Activated CD4-positive, alpha-beta T cell treated with anti-CD3 and anti-CD28 coated beads, Interleukin-2, amount 50 U/mL, for 48 hours (primary cell): ENCODE measurements at regions not wholly inside any gene's neighbourhood (a gene's known extent, or its start where the extent isn't known, plus 50 kb on each side); places are given as distances from the start of the nearest gene placed in this dataset.
"Not testable (repeated sequence)": the region's sequence is repeated elsewhere in the genome, so short reads cannot be mapped to it uniquely, and the experiment has no call there.

Experiments
- DNase-seq, 2 experiments: peaks; one replicate each; pipeline ENCODE4 v3.0.0-alpha.2; 2020

DNA sequence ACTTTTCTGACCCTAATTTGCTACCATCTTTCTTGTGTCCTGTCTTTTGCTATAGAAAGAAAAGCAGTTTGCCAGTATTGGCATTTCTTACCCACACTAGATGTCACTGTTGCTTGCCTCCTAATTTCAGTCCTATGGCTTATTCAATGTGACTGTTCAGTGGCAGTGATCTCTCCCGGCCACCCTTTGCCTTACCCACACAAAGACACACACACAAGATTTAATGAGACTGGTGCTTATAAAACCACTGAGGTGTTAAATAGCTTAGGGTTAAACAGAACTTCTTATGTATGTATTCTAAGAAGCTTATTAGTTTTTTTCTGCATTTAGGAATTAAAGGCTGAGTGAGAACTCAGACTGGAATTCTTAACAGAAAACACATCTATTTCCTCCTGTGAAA, 233.6 kb upstream of the ASCC3 start:
- DNase-seq = no peak

DNA sequence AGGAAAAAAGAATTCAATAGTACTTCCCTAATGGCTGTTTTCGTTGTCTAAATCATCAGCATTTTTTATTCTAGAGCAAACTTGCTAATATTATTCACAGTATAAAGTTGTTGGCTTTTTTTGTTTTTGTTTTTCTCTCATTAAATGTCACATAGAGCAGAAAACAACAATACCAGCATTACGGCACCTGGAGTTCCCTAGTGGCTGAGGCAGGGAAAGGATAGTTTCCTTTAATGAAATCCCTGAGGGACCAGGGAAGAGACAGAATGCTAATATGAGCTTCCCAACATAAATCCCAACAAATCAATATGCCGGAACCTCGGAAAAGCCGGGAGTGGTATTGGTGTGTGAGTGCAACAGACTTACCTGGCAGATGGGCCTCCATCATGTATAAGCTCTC, 235.2 kb upstream of the ASCC3 start:
- no peak for DNase-seq

DNA sequence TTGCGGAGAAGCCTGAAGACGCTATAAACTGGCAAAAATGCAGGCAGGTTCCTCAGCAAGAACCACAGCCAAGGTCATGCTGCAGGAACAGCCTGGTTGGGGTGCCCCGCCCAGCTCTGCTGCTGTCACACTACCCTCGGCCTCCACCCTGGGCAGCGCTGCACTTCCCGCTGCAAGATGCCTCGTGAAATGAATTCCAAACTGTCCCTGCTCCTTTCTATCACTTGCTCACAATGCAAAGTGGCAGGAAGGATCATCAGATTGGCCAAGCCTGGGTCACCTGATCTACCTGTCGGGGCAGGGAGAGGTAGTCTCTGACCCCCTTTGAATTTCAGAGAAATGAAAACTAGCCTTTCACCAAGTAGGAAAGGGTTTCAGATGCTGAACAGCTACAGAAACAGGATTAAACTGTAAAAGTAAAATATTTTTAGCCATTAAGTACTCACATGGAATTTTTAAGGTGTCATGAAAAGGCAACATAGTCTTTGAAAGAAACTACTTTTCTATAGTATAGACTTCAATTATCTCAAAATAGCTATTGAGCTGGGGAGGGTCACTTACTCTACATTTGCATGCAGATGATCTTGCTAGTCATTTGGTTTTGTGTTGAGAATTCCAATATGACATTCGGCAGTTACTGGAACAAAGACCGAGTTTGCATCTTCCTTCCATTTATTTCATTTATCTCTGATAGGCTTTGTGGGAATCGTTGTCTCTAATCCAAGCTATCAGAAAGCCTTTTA, 236.4 kb upstream of the ASCC3 start:
- no peak for DNase-seq

DNA sequence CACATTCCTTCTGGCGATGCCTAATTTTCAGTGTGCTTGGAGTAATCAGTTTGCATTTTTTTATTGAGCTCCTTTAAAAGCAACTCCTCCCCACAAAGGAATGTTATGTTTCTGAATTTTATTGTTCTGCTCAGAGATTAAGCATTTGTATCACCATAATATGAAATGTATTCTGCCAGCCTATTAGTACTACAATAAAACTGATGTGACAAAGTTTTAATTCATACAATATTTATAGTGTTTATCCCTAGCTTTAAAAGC, 236.9 kb upstream of the ASCC3 start:
- no peak for DNase-seq

DNA sequence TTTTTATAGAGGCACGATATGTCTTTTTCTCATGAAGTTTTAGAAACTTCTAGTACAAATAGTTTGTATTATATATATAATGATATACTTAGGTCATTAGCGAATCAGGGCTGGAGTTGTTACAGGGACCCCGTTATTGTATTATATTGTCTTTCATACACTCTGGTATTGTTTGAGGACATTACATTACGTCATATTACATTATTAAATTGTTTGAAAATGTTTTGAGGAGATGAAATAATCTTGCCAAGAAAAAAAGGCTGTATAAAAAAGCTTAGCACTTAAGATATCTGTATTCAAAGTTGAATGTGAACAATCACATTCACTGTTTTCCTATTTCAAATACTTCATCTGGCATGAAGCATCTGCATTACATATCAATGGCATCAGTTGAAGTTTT, 239.6 kb upstream of the ASCC3 start:
- no peak for DNase-seq

- no peak for DNase-seq
Observed at GRCh38 chr6:101125380-101125971, 244.3 kb upstream of the ASCC3 start.

DNA sequence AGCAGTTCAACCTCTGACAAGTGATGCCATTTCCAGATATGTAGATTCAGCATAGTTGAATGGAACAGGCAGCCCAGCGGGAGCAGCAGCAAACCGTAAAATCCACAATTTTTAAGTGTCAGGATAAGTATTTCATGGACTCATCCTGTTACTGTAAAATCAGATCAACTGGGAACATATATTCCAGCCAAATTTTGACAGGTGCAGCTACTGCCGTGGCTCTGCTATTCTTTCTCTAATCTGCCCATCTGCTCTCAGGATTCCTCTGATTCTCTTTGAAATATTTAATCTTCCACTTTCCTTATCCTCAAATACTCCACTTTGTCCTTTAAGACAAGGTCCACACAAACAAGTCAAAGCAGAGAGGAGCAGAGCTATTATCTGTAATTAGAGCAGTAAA, 245.4 kb upstream of the ASCC3 start:
- no peak for DNase-seq

- DNase-seq = no peak
Observed at GRCh38 chr6:101129851-101130250, 248.7 kb upstream of the ASCC3 start.

- DNase-seq = no peak
Observed at GRCh38 chr6:101146389-101146788, 247.1 kb upstream of the GRIK2 start.

DNA sequence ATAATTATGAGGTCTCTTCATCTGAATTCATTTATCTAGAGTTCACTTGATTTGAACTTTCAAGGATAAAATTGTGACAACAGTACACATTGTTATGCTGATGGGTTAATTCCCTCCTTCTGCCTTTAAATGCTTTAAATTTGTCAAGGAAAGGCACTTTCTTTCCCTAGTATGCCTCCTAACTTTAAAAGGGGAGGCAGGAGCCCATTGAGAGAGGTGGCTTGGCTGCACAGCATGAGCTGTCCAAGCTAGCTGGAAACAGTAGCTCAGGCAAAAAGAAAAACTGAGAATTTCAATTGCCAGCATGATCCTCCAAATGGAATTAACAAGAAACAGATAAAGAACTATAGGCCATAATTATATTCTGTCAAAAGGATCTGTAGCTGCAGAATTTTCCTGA, 243.3 kb upstream of the GRIK2 start:
- DNase-seq = no peak

- not testable (repeated sequence) for DNase-seq
Observed at GRCh38 chr6:101157638-101158037, 235.9 kb upstream of the GRIK2 start.

GRCh38 chr6:101163611-101164010, 229.9 kb upstream of the GRIK2 start:
- no peak for DNase-seq

GRCh38 chr6:101167638-101168037, 225.9 kb upstream of the GRIK2 start:
- DNase-seq = no peak

DNA sequence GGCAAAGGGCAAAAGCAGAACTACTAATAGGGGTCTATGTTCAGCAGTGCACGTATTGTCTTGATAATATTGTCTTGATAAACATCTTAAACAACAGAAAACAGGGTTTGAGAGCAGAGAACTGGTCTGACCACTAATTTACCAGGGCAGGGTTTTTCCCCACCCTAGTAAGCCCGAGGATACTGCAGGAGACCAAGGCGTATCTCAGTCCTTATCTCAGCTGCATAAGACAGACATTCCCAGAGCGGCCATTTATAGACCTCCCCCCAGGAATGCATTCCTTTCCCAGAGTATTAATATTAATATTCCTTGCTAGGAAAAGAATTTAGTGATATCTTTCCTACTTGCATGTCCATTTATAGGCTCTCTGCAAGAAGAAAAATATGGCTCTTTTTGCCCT, 222.5 kb upstream of the GRIK2 start:
- not testable (repeated sequence) for DNase-seq

- no peak for DNase-seq
Observed at GRCh38 chr6:101178748-101179147, 214.8 kb upstream of the GRIK2 start.

- no peak for DNase-seq
Observed at GRCh38 chr6:101181006-101181405, 212.5 kb upstream of the GRIK2 start.

DNA sequence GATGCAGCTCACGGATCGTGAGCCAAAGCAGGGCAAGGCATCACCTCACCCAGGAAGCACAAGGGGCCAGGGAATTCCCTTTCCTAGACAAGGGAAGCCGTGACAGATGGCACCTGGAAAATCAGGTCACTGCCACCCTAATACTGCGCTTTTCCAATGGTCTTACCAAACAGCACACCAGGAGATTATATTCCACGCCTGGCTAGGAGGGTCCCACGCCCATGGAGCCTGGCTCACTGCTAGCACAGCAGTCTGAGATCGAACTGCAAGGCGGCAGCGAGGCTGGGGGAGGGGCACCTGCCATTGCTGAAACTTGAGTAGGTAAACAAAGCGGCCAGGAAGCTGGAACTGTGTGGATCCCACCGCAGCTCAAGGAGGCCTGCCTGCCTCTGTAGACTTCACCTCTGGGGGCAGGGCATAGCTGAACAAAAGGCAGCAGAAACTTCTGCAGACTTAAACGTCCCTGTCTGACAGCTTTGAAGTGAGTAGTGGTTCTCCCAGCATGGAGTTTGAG, 205.2 kb upstream of the GRIK2 start:
- DNase-seq = not testable (repeated sequence)

DNA sequence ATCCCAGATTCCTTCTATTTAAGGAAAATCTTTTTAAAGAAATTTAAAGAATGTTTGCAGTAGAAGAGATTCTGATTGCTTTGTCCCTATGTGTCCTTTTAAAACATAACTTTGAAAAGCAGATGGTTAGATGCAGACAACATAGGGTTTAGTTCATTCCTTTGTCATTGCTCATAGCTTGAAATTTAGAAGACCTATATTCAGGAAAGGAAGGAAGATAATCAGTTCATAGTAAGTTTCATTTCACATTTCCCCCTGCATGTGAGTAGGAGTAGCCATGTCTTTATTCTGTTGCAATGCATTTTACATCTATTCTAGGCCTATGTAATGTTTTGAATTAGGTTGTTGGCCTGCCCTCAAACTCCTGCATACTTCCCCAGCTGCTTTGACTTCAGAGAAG, 197.9 kb upstream of the GRIK2 start:
- DNase-seq = no peak

DNA sequence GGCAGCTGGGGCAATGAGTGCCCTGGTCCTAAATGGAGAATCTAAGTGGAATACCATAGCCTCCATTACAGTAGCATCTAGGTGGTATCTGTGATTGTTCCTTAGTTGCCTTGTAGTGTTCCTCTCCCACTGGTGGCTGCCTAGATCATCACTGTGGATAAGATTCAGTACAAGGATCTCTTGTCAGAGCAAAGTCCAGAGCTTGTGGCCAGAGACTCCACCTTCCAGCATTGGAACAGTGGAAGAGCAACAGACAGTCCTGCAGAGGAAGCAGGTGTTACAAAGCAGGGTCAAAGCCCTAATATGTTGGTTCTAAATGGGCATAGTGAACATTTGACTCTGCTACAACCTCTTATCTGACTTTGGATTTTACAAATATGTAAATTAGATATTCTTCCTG, 194.1 kb upstream of the GRIK2 start:
- no peak for DNase-seq

DNA sequence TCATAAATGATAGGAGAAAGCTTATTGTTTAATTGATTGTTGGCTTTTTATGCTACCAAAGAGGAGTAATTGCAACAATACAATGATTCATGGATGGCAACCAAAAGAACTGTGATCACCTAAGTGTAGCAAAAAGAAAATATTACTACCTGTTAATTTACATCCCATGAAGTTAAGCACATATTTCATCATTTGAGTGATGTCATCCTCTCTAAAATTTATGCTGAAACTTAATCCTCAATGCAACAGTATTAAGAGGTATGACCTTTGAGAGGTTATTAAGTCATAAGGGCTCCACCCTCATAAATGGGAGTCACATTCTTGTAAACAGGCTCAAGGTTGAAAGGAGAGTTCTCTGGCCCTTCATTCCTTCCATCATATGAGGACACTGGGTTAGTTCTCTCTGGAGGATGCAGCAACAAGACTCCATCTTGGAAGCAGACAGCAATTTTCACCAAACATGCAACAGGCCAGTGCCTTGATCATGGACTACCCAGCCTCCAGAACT, 190.6 kb upstream of the GRIK2 start:
- DNase-seq = no peak

- no peak for DNase-seq
Observed at GRCh38 chr6:101203664-101204063, 189.8 kb upstream of the GRIK2 start.

- DNase-seq = no peak
Observed at GRCh38 chr6:101208152-101208551, 185.4 kb upstream of the GRIK2 start.

DNA sequence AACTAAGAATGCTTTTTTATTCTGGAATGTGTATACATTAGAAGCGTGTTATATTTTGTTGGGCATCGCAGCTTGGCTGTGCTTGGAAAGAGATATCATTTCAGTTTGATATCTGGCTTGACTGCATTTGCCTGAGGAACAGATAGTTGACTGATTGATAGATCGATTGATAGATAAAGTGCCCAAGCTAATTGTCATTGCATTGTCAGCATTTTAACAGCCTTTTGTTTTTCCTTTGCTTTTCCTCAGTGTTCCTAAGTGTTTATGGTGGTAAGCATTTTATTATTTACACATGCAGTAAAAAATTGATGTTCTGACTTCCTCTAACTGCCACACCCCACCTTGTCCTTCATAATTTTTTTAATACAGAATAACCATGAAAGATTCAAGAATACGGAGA, 180.9 kb upstream of the GRIK2 start:
- DNase-seq = no peak

DNA sequence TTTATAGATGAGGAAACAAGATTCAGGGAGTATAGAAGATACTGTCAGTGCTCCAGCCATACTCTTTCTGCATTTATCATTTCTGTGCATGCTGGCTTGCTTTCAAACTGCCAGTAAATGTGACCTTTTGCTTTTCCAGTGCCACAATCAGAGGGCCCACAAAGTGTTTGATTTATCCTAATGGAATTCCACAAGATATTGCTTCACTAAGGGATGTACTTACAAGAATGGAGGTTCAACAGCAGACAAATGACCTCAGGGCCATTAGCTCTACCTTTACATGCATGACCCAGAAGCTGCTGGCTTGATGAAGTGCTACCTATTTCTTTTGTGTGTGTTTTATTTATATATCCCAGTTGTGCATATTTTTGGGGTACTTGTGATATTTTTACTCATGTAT, 171.5 kb upstream of the GRIK2 start:
- no peak for DNase-seq

DNA sequence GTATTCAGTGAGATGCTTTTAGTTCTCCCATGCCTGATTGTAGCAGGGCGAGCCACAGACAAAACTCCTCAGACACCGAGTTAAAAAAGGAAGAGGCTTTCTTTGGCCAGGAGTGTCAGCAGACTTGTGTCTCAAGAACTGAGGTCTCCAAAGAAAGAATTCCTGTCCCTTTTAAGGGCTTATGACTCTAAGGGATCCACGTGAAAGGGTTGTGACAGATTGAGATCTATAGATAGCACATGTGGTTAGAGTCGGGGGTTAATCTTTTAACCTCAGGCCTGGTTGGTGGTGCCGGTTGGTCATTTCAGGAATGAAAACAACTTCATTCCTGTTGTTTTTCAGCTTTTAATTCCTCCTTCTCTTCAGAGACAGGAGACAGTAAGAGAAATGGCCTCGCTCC, 168.8 kb upstream of the GRIK2 start:
- no peak for DNase-seq
